ENCODE measurements at regions not wholly inside any gene's neighbourhood (a gene's known extent, or its start where the extent isn't known, plus 50 kb on each side); places are given as distances from the start of the nearest gene placed in this dataset.
A peak's percentile ranks its signal among the peaks of the same experiment; 100 is the strongest.
"Not testable (repeated sequence)": the region's sequence is repeated elsewhere in the genome, so short reads cannot be mapped to it uniquely, and the experiment has no call there.

GRCh38 chr5:44935871-44936270 is 127.1 kb downstream of the MRPS30 start:
- no peak for DNase-seq (ENCODE audit: low read depth, low spot score)
- H3K27ac ChIP-seq: no peak overlapping the region

DNA sequence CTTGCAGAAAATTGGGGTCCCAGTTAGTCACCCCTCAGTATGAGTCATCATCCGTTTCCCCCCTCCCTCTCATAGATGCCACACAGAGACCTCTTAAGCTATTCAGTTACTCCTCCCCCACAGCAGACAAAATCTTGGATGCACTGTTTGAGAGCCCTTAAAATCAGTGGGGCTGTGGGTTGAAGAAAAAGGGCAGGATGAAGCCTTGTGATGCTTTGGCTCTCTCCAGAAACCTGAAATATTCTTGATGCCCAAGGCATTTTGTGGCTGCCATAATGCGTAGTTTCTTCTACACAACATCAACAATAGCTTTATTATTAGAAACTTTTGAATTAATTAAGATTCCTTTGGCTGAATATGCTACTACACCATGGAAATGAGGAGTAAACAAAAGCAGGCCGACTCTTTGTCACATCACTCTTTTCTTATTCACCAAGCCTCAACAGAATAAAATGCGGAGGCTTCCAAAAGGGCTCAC is 133.8 kb downstream of the MRPS30 start:
- no peak overlapping the region for H3K27ac ChIP-seq
- no peak for DNase-seq (ENCODE audit: low read depth, low spot score)

DNA sequence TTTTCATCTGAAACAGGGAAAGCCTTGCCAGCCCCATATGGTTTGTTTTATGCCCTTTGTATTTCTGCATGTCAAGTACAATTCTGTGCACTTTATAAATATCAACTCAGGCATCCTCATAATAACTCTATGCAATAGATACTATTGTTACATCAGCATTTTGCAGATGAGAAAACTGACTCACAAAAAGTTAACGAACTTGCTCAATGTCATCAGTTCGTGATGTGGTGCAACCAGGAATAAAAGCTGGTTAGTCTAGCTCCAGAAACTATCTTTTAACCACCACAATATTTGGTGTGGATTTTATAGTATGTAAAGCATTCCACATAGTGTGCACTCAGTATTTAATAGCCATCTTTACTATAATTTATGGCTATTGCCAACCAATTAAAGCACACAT is 134.9 kb downstream of the MRPS30 start:
- DNase-seq (ENCODE audit: low read depth, low spot score): no peak
- peak overlapping the region; percentile 15 for H3K27ac ChIP-seq

GRCh38 chr5:44945743-44946142 is 137.0 kb downstream of the MRPS30 start:
- DNase-seq (ENCODE audit: low read depth, low spot score): no peak
- H3K27ac ChIP-seq: no peak overlapping the region

GRCh38 chr5:44949687-44950086 is 140.9 kb downstream of the MRPS30 start:
- H3K27ac ChIP-seq: no peak overlapping the region
- DNase-seq (ENCODE audit: low read depth, low spot score): no peak

GRCh38 chr5:44951371-44951770 is 142.6 kb downstream of the MRPS30 start:
- H3K27ac ChIP-seq: no peak overlapping the region
- DNase-seq (ENCODE audit: low read depth, low spot score): no peak

- no peak overlapping the region for H3K27ac ChIP-seq
- DNase-seq (ENCODE audit: low read depth, low spot score): no peak
These were observed 143.6 kb downstream of the MRPS30 start for GRCh38 chr5:44952376-44952775.

GRCh38 chr5:44953078-44953477 is 144.3 kb downstream of the MRPS30 start:
- no peak overlapping the region for H3K27ac ChIP-seq
- no peak for DNase-seq (ENCODE audit: low read depth, low spot score)

DNA sequence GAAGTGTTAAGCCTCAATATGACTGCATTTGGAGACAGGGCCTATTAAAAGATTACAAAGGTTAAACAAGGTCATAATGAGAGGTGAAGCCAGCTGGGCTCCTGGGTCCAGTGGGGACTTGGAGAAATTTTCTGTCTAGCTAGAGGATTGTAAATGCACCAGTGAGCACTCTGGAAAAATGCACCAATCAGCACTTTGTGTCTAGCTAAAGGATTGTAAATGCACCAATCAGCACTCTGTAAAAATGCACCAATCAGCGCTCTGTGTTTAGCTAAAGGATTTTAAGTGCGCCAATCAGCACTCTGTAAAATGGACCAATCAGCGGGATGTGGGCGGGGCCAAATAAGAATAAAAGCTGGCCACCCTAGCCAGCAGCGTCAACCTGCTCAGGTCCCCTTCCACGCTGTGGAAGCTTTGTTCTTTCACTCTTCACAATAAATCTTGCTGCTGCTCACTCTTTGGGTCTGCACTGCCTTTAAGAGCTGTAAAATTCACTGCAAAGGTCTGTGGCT is 150.3 kb downstream of the MRPS30 start:
- DNase-seq (ENCODE audit: low read depth, low spot score); H3K27ac ChIP-seq: not testable (repeated sequence)

DNA sequence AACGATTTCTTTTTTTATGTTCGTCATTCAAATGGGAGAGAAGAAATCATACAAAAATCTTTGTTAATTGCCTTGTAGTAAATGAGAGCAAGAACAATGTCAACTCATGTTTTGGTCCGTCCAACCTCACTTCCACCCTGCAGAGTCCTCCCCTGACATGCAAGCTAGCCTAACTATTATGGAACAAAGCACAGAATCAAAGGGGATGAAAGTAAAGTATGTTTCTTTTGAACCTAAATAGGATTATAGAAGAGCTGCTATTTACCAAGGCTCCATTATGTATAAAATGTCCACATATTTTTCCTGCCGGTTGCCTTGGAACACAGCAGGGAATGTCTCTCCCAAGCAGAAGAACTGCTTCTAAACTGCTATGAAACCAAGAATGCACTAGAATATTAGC is 161.1 kb downstream of the MRPS30 start:
- no peak overlapping the region for H3K27ac ChIP-seq
- no peak for DNase-seq (ENCODE audit: low read depth, low spot score)

DNA sequence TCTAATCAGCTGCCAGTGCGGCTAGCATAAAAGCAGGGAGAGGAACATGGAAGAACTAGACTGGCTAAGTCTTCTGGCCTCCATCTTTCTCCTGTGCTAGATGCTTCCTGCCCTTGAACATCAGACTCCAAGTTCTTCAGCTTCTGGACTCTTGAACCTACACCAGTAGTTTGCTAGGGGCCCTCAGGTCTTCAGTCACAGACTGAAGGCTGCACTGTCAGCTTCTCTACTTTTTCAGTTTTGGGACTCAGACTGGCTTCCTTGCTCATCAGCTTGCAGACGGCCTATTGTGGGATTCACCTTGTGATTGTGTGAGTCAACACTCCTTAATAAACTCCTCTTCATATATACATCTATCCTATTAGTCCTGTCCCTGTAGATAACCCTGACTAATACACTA is 162.2 kb downstream of the MRPS30 start:
- not testable (repeated sequence) for DNase-seq (ENCODE audit: low read depth, low spot score)

GRCh38 chr5:44974813-44975212 is 166.1 kb downstream of the MRPS30 start:
- no peak overlapping the region for H3K27ac ChIP-seq
- no peak for DNase-seq (ENCODE audit: low read depth, low spot score)

More for the DNA sequence above, 162.2 kb downstream of the MRPS30 start:
- H3K27ac ChIP-seq: not testable (repeated sequence)

- H3K27ac ChIP-seq: no peak overlapping the region
- DNase-seq (ENCODE audit: low read depth, low spot score): no peak
These were observed 173.0 kb downstream of the MRPS30 start for GRCh38 chr5:44981708-44982107.

GRCh38 chr5:44983006-44983405 is 174.3 kb downstream of the MRPS30 start:
- DNase-seq (ENCODE audit: low read depth, low spot score): no peak
- H3K27ac ChIP-seq: no peak overlapping the region

GRCh38 chr5:44987026-44987425 is 178.3 kb downstream of the MRPS30 start:
- DNase-seq (ENCODE audit: low read depth, low spot score): no peak

GRCh38 chr5:44991693-44992092 is 182.9 kb downstream of the MRPS30 start:
- DNase-seq (ENCODE audit: low read depth, low spot score): no peak
- H3K27ac ChIP-seq: no peak overlapping the region

More at GRCh38 chr5:44987026-44987425, 178.3 kb downstream of the MRPS30 start:
- H3K27ac ChIP-seq: no peak overlapping the region

DNA sequence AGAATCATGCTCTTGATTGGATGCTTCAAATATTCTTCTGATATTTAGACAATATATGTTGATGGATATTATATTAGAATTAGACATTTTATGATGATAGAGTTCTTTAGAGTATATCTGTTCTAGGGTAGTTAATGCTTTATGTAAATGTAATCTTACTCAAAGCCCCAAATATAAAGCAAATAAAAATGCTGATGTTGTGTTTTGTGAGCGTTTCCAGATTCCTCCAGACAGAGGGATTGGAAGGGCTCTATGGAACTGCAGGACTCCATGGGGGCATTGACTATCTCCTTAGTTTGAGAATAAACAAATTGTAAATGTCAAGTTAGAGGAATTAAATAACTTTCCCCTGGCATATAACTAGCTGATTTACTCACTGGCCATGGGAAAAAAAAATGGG is 184.5 kb downstream of the MRPS30 start:
- no peak for DNase-seq (ENCODE audit: low read depth, low spot score)
- H3K27ac ChIP-seq: no peak overlapping the region

GRCh38 chr5:44997506-44997905 is 188.8 kb downstream of the MRPS30 start:
- no peak for DNase-seq (ENCODE audit: low read depth, low spot score)
- no peak overlapping the region for H3K27ac ChIP-seq

GRCh38 chr5:45007102-45007501 is 198.4 kb downstream of the MRPS30 start:
- DNase-seq (ENCODE audit: low read depth, low spot score); H3K27ac ChIP-seq: not testable (repeated sequence)

DNA sequence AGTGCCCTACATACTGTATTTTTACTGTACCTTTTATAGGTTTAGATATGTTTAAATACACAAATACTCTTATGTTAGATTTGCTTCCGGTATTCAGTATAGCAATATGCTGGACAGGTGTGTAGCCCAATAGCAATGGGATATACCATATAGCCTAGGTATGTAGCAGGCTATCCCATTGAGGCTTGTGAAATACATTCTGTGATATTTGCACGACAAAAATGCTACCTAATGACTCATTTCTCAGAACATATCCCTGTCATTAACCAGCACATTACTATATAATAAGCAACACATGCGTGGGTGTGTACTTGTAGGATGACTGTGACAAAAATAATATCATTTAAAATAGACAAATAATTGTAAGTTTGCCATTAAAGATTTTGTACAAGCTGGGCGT is 208.8 kb downstream of the MRPS30 start:
- no peak overlapping the region for H3K27ac ChIP-seq
- no peak for DNase-seq (ENCODE audit: low read depth, low spot score)

DNA sequence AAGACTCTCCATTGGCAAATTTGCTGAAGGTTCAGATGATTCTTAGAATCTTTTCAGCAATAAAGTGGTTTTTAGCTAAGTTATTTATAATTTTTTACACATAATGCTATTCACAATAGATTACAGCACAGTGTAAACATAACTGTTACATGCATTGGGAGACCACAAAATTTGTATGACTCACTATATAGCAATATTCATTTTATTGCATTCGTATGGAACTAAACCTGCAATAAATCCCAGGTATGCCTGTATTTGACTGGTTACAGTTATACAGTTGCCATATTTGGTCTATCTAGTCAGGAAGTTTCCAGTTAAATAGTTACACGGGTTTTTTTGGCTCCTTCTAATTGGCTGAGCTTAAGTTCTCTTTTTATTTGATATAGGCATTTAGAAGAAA is 220.8 kb downstream of the MRPS30 start:
- DNase-seq (ENCODE audit: low read depth, low spot score): no peak

GRCh38 chr5:45035991-45036390 is 227.2 kb downstream of the MRPS30 start:
- no peak overlapping the region for H3K27ac ChIP-seq
- DNase-seq (ENCODE audit: low read depth, low spot score): no peak

More for the DNA sequence above, 220.8 kb downstream of the MRPS30 start:
- H3K27ac ChIP-seq: no peak overlapping the region

- H3K27ac ChIP-seq: no peak overlapping the region
These were observed 229.2 kb downstream of the MRPS30 start for GRCh38 chr5:45037927-45038326.

More at GRCh38 chr5:45037927-45038326, 229.2 kb downstream of the MRPS30 start:
- no peak for DNase-seq (ENCODE audit: low read depth, low spot score)

Data from epithelial cell of prostate (primary cell).